ENCODE measurements at regions not wholly inside any gene's neighbourhood (a gene's known extent, or its start where the extent isn't known, plus 50 kb on each side); places are given as distances from the start of the nearest gene placed in this dataset.

DNA sequence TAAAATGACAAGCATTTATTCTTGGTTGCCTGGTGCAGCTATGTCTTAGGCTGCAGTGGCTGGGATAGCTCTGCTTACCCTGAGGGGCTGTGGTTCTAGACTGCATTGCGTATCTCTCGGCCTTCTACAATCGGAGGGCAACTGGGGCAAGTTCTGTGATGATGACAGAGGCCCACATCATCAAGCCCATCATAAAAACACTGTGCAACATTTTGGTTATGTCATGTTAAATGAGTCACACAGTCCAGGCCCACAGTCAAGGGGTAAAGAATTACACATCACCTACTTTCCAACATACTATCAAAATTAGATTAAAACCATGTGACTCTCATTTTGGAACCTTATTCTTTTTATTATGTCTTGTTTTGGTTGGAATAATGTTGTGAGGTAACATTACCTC is 120.2 kb upstream of the GUCY1A1 start:
- DNase-seq = no peak

DNA sequence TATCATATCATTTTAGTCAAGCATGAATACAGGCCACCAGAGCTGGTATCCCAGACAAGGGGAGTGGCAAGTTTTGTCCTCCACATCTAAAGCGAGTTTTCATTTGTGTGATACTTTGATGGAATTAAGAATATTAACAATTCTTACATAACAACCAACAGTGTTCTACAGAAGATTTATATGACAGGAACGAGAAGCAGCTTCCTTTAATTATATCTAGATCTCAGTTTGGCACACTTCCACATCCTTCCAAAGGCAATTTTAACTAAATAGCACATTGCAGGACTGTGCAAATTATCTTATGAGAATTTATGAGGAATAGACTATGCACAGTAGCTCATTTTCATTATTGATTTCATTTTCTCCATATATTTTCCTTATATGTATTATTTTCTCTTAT is 121.2 kb upstream of the GUCY1A1 start:
- DNase-seq = no peak

- DNase-seq = no peak
Observed at GRCh38 chr4:155544547-155544946, 122.1 kb upstream of the GUCY1A1 start.

DNA sequence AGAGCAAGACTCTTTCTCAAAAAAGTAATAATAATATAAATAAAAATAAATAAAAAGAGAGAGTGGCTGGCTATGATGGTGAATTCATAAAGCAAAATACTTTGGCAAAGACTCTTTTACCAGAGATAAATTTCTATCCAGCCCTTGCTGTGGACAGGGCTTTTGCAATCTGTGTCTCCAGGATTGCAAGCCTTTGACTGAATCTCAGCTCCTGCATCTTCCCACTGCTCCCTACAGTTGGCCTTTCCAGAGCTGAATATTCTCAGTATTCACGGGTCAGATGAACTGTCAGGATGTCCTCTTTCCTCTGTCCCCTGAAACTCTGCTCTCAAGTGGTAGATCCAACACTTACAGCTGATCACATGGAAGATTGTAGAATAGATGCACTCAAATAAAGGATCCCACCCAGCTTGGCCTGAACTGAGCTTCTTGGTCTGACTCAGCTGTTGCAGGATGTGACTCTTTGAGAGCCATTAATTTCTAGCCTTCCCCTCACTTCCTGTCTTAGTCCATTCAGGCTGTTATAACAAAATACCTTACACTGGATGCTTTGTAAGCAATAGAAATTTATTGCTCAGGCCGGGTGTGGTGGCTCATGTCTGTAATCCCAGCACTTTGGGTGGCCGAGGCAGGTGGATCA is 123.4 kb upstream of the GUCY1A1 start:
- DNase-seq = no peak

DNA sequence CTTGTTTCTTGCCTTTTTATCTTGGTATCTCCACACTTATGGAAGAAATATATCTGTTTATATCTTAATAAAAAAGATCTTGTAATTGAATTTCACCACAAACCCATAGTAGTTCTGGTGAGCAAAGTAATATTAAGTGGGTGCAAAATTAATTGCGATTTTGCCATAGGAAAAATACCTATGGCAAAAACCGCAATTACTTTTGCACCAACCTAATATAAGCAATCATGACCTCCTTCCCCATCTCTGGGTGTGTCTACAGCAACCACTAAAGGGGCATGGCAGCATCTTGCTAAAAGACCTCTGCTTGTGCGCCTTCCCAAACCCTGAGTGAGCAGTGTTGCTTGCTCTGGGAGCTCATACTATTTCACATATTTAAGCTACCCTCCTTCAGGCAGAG is 124.2 kb upstream of the GUCY1A1 start:
- DNase-seq = no peak

DNA sequence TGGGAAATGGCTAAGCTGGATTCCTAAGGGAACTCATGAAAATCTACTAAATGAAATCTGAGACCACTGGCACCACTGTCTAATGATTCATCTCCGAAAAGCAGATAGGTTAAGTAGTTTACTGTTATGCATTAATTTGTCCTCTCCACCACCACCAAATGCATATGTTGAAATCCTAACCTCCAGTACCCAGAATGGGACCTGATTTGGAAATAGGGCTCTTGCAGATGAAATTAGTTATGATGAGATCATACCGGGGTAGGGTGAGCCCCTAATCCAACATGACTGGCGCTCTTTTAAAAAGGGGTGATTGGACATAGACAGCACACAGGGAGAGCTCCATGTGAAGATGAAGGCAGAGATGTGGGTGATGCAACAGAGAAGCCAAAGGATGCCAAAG is 124.9 kb upstream of the GUCY1A1 start:
- no peak for DNase-seq

DNA sequence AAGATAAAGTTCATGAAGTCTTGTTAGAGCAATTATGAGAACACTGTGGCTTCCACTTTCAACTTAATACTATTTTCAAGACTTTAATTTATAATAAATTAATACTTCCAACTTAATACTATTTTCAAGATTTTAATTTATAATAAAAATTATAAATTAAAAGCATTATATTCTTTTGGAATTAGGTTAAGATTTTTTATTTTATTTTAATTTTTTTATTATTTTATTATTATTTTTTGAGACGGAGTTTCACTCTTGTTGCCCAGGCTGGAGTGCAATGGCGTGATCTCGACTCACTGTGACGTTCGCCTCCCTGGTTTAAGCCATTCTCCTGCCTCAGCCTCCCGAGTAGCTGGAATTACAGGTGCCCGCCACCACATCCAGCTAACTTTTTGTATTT is 126.0 kb upstream of the GUCY1A1 start:
- no peak for DNase-seq

GRCh38 chr4:155539746-155540145 is 126.9 kb upstream of the GUCY1A1 start:
- no peak for DNase-seq

GRCh38 chr4:155535802-155536454 is 130.7 kb upstream of the GUCY1A1 start:
- no peak for DNase-seq

GRCh38 chr4:155532373-155533085 is 134.1 kb upstream of the GUCY1A1 start:
- peak; percentile 10 for DNase-seq

DNA sequence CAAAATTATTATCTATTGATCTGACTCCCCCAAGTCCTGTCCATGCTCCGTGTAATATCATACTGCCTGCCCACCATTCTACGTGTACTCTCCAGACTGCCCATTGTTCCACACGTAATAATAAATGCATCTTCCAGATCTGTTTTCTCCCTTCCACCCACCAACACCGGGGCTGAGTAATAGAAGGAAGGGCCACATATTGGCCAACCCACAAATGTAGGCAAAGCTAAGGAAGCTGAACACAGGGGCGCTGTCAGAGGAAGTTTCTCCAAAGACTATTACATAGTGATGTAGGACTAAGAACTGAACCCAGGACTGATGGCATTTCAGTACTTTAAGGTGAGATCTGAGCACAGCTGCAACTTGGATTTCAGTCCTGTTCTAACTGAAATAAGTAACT is 135.8 kb upstream of the GUCY1A1 start:
- no peak for DNase-seq

GRCh38 chr4:155530290-155530689 is 136.4 kb upstream of the GUCY1A1 start:
- DNase-seq = no peak

DNA sequence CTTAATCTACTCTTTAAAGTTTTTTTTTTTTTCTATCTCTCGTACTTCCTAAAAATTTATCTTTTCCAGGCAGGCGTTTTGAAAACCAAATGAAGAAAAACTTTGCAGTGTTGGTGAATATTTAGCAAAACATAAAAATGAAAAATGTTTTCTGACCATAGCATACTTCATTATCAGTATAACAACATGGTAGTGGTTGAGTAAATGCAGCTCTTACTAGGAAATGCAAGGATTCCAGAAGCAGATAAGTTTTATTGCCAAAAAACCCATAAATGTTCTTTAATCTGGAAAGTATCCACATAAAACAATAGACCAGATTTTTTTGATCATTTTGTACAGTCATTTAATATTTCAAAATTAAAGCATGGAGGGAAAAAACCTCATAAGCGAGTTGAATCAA is 136.9 kb upstream of the GUCY1A1 start:
- no peak for DNase-seq

- no peak for DNase-seq
Observed at GRCh38 chr4:155529272-155529671, 137.4 kb upstream of the GUCY1A1 start.

- no peak for DNase-seq
Observed at GRCh38 chr4:155526452-155527169, 140.0 kb upstream of the GUCY1A1 start.

DNA sequence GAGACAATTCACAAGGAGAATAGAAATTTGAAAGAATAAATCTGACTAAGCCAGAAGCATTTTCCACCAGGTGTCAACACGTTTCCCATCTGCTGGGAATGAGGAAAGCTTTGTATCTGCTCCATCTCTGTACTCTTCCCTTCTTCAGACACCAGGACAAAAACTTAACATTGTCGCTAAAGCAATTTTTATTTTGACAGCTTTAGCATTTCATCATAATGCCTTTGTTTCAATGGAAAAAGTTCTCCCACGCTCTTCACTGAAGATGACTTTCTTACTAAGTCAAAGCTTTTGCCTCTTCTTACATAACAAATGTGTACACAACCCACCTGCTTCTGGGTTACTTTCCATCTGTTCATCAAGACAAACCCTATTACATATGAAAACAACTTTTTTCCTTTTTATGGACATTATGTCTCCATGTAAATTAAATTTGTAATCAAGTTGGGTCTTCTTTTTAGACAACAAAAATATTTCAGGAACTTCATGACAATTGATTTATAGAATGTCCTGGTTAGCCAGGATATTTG is 141.7 kb upstream of the GUCY1A1 start:
- DNase-seq = no peak

DNA sequence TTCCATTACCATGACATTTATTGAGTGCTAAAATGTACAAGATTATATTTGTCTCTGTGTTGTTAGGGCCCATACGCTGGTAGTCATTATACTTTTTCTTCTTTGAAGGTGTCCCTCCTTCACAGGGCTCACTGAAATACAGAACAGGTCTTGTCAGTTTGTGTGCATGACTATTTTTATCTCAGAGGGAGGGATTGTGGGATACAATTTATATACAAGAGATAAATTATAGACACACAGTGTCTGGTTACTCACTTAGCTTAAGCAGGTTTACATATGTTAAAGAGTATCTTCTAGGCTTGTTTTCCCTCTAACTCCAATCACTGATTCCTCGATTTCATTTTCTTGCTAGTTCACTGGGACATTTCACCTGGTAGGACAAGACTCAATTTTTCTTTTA is 143.3 kb upstream of the GUCY1A1 start:
- DNase-seq = no peak

GRCh38 chr4:155522201-155522600 is 144.4 kb upstream of the GUCY1A1 start:
- DNase-seq = no peak

DNA sequence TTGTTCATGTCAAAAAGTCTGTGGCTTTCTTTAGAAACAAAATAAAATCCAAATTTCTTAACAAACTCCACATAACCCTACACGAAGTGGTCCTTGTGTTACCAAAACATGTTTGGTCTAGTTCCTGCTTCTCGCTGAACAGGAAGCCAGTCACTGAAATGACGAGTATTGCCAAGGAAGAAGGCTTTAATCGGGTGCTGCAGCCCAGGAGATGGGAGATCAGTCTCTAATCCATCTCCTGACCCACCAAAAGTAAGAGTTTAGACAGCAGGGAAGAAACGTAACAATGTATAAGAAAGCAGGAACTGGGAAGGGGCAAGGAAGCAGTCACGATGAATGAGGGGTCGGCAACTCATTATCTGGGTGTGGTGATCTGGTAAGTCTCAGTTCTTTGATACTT is 144.6 kb upstream of the MAP9 start:
- no peak for DNase-seq

- no peak for DNase-seq
Observed at GRCh38 chr4:155515444-155516075, 138.8 kb upstream of the MAP9 start.

GRCh38 chr4:155514628-155515027 is 137.9 kb upstream of the MAP9 start:
- no peak for DNase-seq

DNA sequence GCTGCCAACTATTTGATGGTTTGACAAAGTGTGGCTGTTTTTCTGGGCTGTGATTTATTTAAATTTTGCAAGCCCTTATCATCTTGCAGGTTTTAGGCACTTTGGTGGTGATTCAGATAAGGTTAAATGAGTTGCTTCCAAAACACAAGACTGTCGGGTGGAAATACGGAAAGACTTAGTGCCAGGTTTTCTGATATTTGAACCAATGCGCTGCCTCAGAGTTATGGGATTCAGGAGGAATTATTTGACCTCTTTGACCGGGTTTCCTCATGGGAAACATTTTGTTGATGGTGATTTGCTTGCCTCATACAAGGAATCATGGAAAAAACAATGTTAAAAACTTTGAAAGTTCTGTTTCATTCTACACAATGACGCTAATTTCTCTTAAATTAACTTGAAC is 136.1 kb upstream of the MAP9 start:
- DNase-seq = no peak

DNA sequence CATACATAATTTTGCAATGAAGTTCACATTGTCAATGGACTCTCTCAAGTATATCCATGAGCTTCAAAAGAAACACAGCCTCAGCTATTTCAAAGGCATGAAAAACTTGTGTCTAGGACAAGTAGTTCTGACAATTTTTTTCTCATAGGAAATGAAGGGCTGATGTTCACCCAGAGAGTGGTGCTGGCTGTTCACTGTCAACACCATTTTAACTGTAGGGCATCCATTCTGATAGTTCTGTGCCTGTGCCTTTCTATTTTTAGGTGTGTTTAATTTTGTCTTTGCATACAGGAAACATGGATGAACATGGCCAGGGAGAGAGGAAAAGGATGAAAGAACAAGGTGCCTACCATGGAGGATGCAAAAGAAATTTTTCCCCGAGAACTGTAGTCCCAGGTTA is 135.3 kb upstream of the MAP9 start:
- DNase-seq = no peak

All from eye (tissue), 1 donor.